ENCODE measurements at regions not wholly inside any gene's neighbourhood (a gene's known extent, or its start where the extent isn't known, plus 50 kb on each side); places are given as distances from the start of the nearest gene placed in this dataset.

- H3K23me2 ChIP-seq (ENCODE audit: insufficient read length, low read depth, low read length, poor library complexity, severe bottlenecking) = no peaks in the 10 kb centered on the region
- no peak overlapping the region for H2BK15ac ChIP-seq (ENCODE audit: low read depth, low read length)
- H3K9ac ChIP-seq (ENCODE audit: extremely low read depth, insufficient read length, low read length) = no peak overlapping the region
- no peak overlapping the region for H3K27ac Mint-ChIP-seq
- no peak overlapping the region for H3K56ac ChIP-seq (ENCODE audit: insufficient read length, low read depth, low read length)
- no peak overlapping the region for H3K4me3 Mint-ChIP-seq
- H2AFZ ChIP-seq (ENCODE audit: low read length) = no peak overlapping the region
- no peak overlapping the region for H3K4ac ChIP-seq (ENCODE audit: low read depth, low read length)
- H3K27me3 ChIP-seq (ENCODE audit: insufficient read depth, low read length) = no peaks in the 10 kb centered on the region
- no peaks in the 10 kb centered on the region for H3K79me1 ChIP-seq (ENCODE audit: insufficient read depth, low read depth, low read length, poor library complexity, severe bottlenecking)
- no peaks in the 10 kb centered on the region for H4K20me1 ChIP-seq (ENCODE audit: control insufficient read depth, insufficient read depth, insufficient read length)
- 0 out of 7 replicates have a peak, but pooled peaks cover 0 to 4% (median 0%) of the 10 kb centered on the region in 3 experiments for H3K36me3 Mint-ChIP-seq (ENCODE audit: insufficient read depth in 1 of 3, low read depth in 3 of 3)
- no peak for DNase-seq
- peaks cover 0 to 4% of the 10 kb centered on the region in 2 experiments; a peak in 3 of 5 replicates for H3K9me3 Mint-ChIP-seq
- H3K4me1 ChIP-seq (ENCODE audit: insufficient read depth, low read length) = no peaks in the 10 kb centered on the region; the same call in 1 of the 2 replicates
- H3K79me2 ChIP-seq (ENCODE audit: insufficient read depth, low read length) = 0 out of 2 replicates have a peak, but pooled peaks cover 2% of the 10 kb centered on the region
- no peak overlapping the region for H3K18ac ChIP-seq (ENCODE audit: insufficient read length, low read depth, low read length)
- no peaks in the 10 kb centered on the region; the same call in 1 of the 2 replicates for H3K27me3 Mint-ChIP-seq (ENCODE audit: low read depth)
- no peak overlapping the region for H3K14ac ChIP-seq (ENCODE audit: insufficient read depth, low read length)
- no peak overlapping the region for H4K5ac ChIP-seq (ENCODE audit: insufficient read length, low read depth, low read length)
- H3K4me2 ChIP-seq (ENCODE audit: insufficient read depth, insufficient read length, low read length) = no peak overlapping the region
- no peak overlapping the region for H3K23ac ChIP-seq (ENCODE audit: insufficient read length, low read depth, low read length)
- no peak overlapping the region for H3K27ac ChIP-seq (ENCODE audit: insufficient read length, low read depth, low read length)
- H4K8ac ChIP-seq (replicated peaks; ENCODE audit: insufficient read length, low read depth, low read length) = no peak overlapping the region
- H2BK120ac ChIP-seq (ENCODE audit: low read depth, low read length, poor library complexity, severe bottlenecking) = no peak overlapping the region
- no peak overlapping the region for H4K91ac ChIP-seq (ENCODE audit: insufficient read length, low read depth, low read length)
- H3K9me3 ChIP-seq (ENCODE audit: control insufficient read depth, low read depth, low read length) = no peaks in the 10 kb centered on the region
- no peak overlapping the region for H2BK12ac ChIP-seq (ENCODE audit: insufficient read length, low read depth, low read length)
- peaks cover 3 to 13% of the 10 kb centered on the region in 2 experiments; a peak in 3 of 4 replicates for H3K4me1 Mint-ChIP-seq
- no peak overlapping the region for H3T11ph ChIP-seq (ENCODE audit: low read length)
- no peak for TF ChIP-seq CTCF (conservative IDR thresholded peaks at IDR 0.05)
- no peak overlapping the region for H2AK5ac ChIP-seq (ENCODE audit: insufficient read length, low read length)
- WGBS (ENCODE audit: extremely low coverage, insufficient read length, low lambda C conversion rate) = no CpG with 5 or more reads among the region's 4 CpGs
- no peak overlapping the region for H2BK20ac ChIP-seq (ENCODE audit: low read depth, low read length, poor library complexity, severe bottlenecking)
- H2BK5ac ChIP-seq (ENCODE audit: insufficient read length, low read length) = no peak overlapping the region
These were observed 135.9 kb upstream of the LIFR start for GRCh38 chr5:38692346-38692745.

All from H9 (cell line).